ENCODE measurements at regions not wholly inside any gene's neighbourhood (a gene's known extent, or its start where the extent isn't known, plus 50 kb on each side); places are given as distances from the start of the nearest gene placed in this dataset.

DNA sequence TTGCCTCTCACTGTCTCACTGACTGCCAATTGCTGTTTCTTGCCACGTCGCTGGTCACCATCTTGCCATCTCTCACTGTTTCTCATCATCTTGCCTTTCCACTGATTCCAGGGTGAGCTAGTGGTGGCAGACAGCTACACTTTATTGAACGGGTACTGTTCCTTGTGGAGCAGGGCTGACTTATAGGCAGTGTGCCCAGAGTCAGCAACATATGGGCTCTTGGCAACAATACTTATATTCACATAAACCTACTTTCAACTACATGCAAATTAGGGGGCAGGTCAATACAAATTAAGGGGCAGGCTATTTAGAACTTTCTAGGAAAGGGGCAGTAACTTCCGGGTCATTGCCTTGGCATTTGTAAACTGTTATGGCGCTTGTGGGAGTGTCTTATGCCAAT is 186.2 kb upstream of the SYNDIG1 start:
- TF ChIP-seq, protein P1, sequence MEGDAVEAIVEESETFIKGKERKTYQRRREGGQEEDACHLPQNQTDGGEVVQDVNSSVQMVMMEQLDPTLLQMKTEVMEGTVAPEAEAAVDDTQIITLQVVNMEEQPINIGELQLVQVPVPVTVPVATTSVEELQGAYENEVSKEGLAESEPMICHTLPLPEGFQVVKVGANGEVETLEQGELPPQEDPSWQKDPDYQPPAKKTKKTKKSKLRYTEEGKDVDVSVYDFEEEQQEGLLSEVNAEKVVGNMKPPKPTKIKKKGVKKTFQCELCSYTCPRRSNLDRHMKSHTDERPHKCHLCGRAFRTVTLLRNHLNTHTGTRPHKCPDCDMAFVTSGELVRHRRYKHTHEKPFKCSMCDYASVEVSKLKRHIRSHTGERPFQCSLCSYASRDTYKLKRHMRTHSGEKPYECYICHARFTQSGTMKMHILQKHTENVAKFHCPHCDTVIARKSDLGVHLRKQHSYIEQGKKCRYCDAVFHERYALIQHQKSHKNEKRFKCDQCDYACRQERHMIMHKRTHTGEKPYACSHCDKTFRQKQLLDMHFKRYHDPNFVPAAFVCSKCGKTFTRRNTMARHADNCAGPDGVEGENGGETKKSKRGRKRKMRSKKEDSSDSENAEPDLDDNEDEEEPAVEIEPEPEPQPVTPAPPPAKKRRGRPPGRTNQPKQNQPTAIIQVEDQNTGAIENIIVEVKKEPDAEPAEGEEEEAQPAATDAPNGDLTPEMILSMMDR (IDR thresholded peaks at IDR 0.05) = no peak
- TF ChIP-seq POLR2A (IDR thresholded peaks at IDR 0.05) (no peak), EP300 (IDR thresholded peaks at IDR 0.05) (no peak)
